ENCODE measurements at regions not wholly inside any gene's neighbourhood (a gene's known extent, or its start where the extent isn't known, plus 50 kb on each side); places are given as distances from the start of the nearest gene placed in this dataset.

- TF ChIP-seq RELB (IDR thresholded peaks at IDR 0.05; ENCODE audit: low read depth) (no peak), DPF2 (IDR thresholded peaks at IDR 0.05) (no peak), NRF1 (conservative IDR thresholded peaks at IDR 0.05; ENCODE audit: low read depth, low read length) (no peak), POLR2A (IDR thresholded peaks at IDR 0.05; ENCODE audit: low read depth, low read length) (no peak), YY1 (IDR thresholded peaks at IDR 0.05; ENCODE audit: low read depth, low read length) (no peak), CTCF (IDR thresholded peaks at IDR 0.05 in 2 of 3, conservative IDR thresholded peaks at IDR 0.05 in 1 of 3; ENCODE audit: control insufficient read depth in 2 of 3, extremely low read depth in 1 of 3, insufficient read depth in 1 of 3, low read depth in 3 of 3, low read length in 3 of 3) (no peak), RBBP5 (conservative IDR thresholded peaks at IDR 0.05) (no peak), ZBTB40 (IDR thresholded peaks at IDR 0.05; ENCODE audit: borderline replicate concordance) (no peak), REST (IDR thresholded peaks at IDR 0.05; ENCODE audit: low read depth, low read length) (no peak)
Measured at GRCh38 chr9:81083854-81084512, 605.4 kb downstream of the TLE1 start.

All from GM12878 (cell line).